Stimulated activated naive CD8-positive, alpha-beta T cell treated with anti-CD3 and anti-CD28 coated beads, Interleukin-15, Interleukin-2, amounts not matched to agents 100 U/mL and 50 U/mL, for 24 hours (primary cell): ENCODE measurements at regions not wholly inside any gene's neighbourhood (a gene's known extent, or its start where the extent isn't known, plus 50 kb on each side); places are given as distances from the start of the nearest gene placed in this dataset.

ENCODE experiments used
- ATAC-seq: fragments of 150-1000 bp; cut with Tn5 transposase; one replicate; pipeline ENCODE4 v1.10.0; 2021
- DNase-seq: peaks from one replicate; pipeline ENCODE4 v3.0.0; 2021

DNA sequence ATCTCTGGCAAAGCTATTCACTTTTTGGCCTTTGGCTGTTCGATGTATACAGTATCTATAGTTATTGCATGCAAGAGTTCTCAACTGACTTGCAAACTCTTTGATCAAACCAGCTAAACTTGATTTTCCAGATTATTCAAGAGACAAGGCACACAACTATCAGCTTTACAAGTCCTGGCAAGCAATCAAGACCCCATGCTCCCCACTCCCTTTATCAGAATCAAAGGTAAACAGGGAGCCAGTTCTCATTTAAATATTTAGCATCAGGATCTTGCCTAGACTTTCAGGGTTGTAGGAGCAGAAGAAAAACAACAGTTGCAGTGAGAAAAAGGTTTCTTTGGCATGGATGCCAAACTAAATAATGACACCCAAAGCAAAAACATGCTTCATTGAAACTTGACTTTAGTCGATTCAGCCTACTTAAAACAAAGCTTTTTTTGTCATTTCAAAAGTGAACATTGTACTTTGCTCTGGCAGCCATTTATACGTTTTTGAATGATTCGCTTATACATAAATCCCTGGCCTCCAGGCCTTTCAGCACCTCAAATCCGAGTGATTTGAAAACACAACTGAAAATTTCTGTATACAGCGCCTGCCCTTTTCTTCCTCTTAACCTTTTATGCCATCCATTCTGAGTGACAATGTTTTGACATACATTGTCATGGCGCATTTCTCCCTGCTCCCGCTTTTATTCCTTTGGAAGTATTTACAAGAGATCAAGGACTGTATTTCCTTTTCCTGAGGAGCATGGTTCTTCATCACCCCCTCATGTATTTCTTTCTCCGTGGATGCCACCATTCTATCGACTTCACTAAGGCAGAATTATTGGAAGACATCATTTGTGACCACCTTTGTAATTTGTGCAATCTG lies 340.8 kb downstream of the KLF5 start:
- no peak for ATAC-seq

DNA sequence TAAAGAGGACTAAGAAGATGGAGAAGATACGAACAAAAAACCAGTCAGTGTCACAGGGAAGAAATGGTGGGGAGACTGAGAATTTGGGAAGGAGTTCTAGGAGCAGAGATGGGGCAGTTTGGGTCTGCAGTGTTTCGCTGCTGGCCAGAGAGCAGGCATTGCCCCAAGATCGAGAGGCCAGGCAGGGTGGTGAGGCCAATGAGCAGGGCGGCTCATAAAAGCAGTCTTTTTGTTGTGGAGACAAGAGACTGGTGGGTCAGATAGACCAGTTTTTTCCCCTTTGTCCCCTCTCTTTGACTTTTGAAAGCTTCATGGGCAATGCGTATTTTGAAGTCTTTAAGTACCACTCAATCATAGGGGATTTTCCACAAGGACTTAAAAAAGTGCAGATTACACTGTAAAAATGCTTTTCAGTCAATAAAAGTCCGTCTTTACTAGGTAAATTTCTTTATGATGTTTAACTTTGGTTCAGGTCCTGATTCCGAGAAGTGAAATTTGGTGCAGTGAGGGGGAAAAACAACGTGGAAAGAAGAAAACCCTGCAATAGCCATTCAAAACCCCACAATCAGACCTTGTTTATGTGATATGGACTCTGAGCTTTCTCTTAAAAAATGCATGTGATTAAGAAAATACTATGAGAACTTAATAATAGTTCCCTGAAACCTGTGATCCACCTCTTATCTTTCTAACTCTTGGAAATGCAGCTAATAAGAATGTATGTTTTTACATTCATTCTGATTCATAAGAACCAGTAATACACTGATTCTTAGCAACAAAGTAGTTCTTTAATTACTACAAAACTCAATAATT lies 338.9 kb downstream of the KLF5 start:
- DNase-seq (no peak), ATAC-seq (no peak)

More for the DNA sequence above, 340.8 kb downstream of the KLF5 start:
- DNase-seq: no peak

DNA sequence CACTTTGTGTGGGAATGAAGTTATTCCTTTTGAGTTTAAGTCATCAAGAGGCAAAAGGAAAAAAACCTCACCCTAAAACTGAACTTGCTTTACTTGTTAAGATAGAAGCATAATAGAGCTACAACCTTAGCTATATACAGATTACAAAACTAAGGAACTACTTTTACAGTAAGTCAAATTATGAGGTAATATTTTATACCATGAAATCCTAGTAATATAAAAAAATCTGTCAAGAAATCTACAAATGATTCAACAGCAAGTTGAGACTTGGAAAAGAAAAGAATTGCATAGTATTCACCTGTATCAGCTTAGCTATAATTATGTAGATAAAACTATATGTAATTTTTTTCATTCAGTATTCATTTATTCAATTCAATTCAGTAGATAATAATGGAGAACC lies 335.3 kb downstream of the KLF5 start:
- no peak for ATAC-seq
- DNase-seq: no peak

DNA sequence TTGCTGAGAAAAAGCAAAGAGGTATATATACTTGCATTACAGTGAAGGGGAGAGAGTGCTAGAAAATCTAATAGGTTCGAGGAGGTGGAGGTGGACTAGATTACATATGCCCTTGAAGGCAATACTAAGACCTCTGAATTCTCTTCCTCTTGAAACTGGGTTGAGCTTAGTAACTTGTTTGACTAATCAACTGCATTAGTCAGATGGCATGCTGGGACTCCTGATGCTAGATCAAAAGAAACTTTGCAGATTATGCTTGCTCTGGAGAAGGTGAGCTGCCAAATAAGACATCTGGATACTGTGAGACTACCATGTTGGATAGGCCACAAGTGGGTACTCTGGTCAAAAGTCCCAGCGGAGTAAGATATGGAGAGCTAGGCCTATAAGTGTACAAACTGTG lies 331.3 kb downstream of the KLF5 start:
- no peak for ATAC-seq
- no peak for DNase-seq

DNA sequence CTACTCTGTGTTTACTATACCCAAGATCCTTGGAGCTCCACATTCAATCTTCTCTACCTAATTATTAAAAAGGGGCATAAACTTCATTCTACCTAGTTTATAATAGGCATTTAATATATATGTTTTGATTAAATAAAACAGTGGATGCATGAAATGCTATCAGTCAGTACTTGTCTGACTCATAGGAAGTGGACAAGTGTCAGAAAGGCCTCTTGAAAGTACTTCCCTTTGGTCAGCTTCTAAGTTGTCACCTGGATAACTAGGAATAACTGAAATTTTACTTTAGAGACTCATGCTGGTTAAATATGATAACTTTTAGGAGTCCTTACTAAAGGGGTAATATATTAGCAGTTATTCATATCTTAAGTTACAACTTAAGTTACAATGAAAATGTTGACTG lies 329.8 kb downstream of the KLF5 start:
- no peak for ATAC-seq
- no peak for DNase-seq

DNA sequence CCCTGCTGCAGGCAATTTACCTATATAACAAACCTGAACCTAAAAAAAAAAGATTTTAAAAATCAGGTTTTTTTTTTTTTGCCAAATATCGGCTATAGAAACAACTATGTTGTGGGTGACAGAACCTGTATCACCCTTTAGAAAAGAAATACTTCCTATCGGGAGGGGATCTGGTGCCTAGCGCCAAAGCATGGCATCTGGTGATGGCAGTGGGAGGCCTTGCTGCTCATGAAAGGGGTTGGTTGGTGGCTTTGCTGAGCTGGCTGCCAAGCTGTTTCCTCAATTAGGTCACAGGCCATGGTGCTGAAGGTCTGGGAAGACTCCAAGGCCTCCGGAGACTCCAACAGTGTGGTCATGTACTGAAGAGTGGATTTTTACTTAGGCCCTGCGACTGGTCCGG lies 328.5 kb downstream of the KLF5 start:
- no peak for ATAC-seq
- DNase-seq: no peak

DNA sequence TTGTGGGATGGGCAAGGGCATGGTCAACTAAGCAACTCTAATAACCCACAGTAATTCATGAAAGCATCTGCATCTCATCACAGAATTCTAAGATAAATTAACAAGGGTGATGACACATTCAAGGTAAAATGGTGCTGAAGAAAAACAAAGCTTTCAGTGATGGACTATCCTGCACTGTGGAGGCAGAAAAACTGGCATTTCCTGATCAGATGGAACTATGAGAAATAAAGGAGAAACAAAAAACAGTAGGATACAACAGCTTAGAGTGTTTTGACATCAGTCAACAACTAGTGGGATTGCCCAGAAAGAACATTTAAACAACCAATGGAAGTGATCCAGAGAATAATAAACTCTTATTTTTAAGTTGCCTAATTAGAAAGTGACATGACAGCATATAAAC lies 327.0 kb downstream of the KLF5 start:
- no peak for ATAC-seq
- no peak for DNase-seq

DNA sequence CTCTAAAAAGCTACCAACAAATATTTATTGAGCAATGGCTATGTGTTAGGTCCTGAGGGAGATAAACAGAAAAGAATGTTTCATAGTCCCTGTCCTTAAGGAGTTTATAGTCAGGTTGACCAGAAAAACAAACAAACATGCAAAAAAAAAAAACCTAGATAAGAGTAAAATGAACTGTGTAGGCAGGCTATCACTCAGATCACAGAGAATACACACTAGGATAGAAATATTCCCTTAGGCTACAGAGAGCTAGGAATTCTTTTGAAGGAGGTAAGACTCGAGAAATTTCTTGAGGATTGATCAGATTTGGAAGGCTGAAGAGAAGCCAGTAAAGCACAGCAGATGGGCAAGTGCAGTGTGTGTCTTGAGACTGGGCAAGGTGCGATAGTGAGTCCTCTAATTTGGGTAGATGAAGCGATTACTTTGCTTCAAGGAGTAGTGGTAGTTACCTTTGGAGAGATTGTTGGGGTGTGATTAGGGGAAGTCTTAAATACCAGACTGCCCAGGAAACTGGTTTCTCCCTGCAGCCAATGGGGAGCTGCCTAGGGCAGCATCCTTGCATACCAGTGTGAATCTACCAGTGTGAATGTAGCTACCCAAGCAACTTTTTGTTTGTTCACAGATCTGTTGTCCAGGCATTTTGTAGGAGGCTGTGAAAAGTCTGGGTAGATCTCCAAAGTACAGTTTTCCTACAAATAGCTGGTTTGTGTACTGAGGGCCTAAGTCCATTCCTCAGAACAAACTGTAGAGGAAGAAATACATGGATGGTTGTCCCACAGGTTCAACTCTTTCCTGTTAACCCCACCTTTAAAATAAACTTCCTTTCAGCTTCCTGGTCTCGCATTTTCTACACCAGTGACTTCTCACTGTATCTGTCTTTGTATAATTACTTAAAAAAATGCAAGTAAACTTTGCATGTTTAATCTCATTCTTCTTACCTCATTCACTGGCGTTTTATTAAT lies 314.1 kb downstream of the KLF5 start:
- no peak for ATAC-seq
- no peak for DNase-seq

DNA sequence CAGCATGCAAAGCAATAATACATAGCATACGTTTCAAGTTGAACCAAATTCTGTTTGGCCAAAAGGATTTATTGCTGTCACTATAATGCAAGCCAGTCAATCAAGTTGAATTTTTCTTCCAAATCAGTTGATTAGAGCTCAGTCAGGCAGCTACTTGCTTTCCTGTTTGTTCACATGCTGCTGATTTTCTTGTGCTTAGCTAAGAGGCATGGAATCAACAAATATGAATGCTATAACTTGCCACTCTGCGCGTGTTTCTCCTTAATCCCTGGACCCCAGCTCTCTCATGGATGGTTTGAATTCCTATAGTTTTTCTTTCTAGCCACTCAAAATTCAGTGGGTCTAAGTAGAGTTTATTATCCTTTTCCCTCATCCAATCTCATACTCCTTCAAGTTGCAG lies 311.3 kb downstream of the KLF5 start:
- no peak for DNase-seq
- ATAC-seq: no peak

DNA sequence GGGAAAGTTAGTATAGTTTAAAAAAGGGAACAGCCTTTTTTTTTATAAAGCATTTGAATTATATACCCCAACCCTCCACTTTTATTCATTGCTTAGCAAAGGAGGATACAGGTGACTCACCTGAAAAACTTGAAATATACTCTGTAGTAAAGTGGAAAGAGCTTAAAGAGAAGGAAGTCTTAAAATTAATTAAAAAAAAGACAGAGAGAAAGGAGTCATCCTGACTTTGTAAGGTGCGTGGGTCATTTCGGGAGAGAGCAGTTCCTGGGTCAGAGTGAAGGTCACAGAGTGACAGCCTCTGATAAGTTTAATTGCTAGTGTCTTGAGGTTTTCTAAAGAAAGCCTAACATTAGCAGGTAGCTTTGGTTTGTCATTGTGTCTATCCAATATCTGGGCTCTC lies 310.3 kb downstream of the KLF5 start:
- DNase-seq (no peak), ATAC-seq (no peak)

DNA sequence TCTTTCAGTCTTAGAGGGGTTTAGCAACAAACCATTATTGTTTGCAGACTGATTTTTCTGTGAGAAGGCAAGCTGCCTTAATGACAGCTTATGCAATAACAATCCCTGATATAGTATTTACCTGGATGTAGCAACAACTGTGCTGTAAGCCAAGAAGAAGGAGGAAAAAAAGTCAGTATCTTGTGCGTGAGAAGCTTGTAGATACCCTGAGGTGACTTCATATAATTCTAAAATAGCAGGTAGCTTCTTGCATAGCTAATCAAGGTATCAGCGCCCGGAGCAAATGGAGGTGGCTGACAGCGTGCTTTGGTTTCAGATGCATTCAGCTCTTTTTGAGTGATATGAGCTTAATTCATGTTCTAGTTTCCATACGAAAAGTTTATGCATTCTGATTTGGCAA lies 309.8 kb downstream of the KLF5 start:
- ATAC-seq (no peak), DNase-seq (no peak)

DNA sequence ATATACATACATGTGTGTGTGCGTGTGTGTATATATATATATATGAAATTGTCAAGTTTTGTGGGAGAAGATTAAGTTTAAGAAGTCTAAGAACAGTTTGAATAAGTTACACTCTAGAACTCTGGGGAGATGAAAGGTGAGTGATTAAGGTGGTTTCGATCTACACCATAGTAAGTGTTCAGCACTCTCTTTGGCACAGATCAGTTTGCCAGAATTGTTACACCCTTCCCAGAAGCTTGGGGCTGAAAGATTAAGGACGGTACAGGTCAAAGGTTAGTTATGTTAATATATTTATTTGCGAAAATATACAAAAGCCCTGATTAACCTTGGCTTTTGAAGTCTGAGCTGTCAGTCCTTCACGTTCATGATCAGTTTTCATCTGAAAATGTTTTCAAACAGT lies 309.1 kb downstream of the KLF5 start:
- no peak for ATAC-seq
- no peak for DNase-seq

DNA sequence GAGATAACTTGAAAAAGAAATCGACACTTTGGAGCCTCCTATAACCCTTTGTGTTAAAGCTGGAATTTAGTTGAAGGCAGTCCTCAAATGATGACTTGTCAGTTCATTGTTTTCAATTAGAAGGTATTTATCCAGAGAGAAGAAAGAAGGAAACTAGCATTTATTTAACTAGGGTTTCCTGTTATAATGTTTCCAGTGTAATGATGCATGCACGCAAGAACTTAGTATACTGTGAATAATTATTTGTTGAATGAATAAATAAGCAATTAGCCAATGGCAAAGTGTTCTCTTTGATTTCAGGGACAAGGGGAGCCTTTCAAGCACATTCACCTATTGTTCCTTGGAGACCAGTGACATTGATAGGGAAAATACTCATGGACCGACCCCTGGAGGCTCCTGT lies 307.4 kb downstream of the KLF5 start:
- DNase-seq (no peak), ATAC-seq (no peak)

DNA sequence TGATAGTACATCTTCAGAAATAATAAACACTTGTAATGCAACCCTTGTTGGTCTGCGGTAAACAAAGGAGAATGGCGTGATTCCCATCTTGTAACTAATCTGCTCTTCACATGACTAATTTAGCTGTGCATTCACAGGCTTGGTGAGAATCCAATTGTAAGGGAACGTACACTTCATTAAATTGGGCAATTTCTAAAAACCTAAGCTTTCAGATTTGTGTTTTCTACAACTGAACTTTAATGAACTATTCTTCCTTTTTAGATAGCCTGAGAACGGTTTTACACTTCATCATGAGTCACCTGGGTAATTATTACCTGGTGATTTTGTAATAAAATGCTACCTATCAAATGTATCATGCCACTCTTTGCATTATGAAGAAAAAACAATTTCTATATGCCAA lies 306.9 kb downstream of the KLF5 start:
- no peak for DNase-seq

DNA sequence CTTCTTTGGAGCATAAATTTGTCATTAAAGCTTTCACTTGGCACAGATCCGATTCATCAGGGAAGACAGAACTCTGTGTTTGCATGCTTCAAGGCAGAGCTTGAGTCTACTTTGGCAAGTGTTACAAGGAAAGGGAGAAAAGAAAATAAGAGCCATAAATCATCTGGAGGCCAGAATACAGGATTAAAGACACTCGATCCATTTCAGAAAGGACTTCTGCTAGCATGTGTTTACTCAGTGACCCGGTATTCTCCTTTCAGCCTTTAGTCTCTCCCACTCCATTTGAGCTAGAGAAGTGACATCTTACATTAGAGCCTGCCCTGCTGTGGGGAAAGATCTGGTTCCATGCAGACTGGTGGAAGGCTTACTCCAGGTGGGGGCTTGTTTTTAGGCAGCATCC lies 306.4 kb downstream of the KLF5 start:
- no peak for DNase-seq
- no peak for ATAC-seq

More for the DNA sequence above, 306.9 kb downstream of the KLF5 start:
- ATAC-seq: no peak

DNA sequence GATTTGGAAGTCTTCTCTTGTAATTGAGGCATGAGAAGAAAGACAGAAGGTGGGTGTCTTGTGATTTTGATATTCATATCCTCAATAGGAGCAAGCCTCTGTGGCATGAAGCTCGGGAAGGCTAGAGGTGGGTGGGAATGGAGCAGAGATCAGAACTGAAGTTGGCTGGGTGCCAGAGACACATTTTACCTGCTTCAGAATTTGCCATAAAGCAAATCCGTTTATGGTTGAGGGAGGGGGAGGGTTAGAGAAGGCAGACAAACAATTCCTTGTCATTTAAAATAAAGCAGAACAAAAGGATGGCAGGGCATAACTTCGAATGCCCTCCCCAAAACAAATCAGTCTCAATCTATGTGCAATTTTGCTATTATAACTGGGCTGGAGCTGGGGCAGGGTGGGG lies 305.9 kb downstream of the KLF5 start:
- DNase-seq (no peak), ATAC-seq (no peak)

DNA sequence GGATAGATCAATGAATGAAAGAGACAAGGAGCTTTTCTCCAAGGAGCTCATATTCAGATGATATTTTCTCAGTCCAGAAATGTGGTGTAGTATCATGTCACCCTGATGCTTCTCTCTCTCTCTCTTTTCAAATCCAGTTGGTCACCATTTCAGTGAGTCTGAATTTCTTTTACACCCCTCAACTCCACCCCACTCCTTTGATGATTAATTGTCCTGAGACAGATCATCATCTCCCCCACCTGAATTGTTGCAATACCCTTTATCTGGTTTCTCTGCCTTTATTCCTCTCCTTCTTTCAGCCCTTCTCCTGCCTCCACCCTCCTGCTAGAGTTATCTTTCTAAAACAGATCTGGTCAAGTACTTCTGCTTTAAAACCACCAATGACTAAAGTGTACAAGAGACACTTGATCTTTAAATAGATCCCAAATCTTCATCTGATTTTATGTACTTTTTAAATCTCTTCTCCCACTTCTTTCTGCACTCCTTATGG lies 299.8 kb downstream of the KLF5 start:
- DNase-seq (no peak), ATAC-seq (no peak)

DNA sequence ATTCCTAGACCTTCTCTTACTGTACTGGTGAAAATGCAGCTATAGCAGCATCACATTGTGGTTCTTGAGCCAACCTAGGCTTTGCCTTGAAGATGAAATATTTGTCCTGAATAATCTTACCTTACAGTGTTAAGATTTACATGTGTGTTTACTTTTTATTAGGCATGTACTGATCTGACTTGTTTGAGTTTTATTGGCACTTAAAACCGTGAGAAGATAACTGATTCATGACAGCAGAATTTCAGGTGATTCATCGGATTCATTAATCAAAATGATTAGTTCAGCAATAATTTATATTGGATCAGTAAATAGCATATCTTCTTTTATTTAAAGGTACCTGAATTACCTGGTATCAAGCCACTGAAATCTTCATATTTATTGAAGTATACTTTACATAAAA lies 296.3 kb downstream of the KLF5 start:
- ATAC-seq (no peak), DNase-seq (no peak)

DNA sequence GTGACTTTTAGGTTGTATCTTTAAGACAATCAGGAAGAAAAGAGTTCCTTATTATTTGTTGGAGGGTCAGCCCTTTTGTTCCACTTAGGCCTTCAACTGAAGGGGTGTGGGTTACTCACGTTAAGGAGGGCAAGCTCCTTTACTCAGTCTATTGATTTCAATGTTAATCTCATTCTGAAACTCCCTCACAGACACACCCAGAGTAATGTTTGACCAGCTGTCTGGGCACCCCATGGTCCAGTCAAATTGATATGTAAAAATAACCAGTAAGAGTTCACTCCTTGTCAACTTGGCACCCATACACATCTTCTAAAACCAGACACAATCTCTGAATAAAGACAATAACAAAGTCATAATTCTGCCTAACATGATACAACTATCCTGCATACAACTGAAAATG lies 292.9 kb downstream of the KLF5 start:
- DNase-seq: no peak
- no peak for ATAC-seq

DNA sequence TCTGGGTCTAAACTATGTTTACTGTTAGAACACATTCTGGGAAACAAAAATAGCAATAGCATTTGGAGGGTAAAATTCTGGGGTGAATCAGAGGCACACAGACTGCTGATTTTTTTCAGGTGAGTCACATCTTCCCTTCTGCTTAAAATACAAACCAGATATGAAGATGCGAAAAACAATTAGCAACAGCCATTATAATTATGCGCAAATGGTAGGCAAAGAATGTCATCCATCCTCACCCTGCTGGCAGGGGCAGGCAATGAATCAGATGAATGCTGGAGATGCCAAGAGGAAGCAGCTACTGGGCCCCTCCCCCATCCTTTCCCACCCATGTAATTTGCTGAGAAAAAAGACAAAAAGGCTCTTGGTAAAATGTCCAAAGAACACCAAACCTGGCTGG lies 282.9 kb downstream of the KLF5 start:
- ATAC-seq (no peak), DNase-seq (no peak)

DNA sequence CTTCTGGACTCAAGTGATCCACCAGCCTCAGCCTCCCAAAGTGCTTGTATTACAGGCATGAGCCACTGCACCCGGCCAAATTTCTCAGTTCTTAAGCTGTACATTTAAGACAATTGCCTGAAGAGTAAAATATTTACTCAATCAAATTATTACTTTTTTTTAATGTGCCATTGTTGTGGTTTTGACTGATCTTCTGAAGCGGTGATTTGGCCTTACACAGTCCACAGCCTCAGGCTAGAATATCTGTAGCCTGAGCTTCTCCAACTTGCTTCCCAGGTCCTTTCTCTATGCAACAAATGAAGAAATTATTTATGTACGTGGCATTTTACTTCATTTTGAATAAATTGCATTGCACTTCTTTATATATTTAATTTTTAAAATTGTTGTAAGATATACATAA lies 281.3 kb downstream of the KLF5 start:
- ATAC-seq (no peak), DNase-seq (no peak)

DNA sequence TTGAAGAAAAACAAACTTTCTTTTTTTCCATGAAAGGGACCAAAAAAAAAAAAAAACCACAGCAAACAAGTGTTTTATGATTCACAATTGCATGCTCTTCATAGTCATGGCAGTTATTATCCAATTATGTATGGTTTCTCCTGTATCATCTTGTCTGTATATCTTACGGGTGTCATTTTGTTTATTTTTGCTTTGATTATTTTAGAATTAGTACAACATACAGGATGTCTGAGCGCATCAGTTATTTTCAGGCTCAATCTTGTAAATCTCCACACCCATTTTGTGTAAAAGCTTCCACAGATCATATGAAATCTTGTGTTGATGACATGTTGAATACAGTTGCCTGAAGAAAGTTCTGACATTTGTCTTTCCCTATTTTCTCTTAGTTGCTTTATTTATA lies 280.3 kb downstream of the KLF5 start:
- no peak for DNase-seq
- ATAC-seq: no peak
